LHCN-M2 (cell line): ENCODE measurements at regions not wholly inside any gene's neighbourhood (a gene's known extent, or its start where the extent isn't known, plus 50 kb on each side); places are given as distances from the start of the nearest gene placed in this dataset.
A peak's percentile ranks its signal among the peaks of the same experiment; 100 is the strongest.

ENCODE experiments used
- DNase-seq: peaks from one replicate; pipeline ENCODE4 v3.0.0-alpha.2; 2012; ENCODE audit warnings: low read depth

- no peak for DNase-seq
Observed at GRCh38 chrX:9312922-9313867, 151.7 kb upstream of the TBL1X start.

GRCh38 chrX:9315086-9315485 is 149.8 kb upstream of the TBL1X start:
- peak; percentile 72 for DNase-seq

GRCh38 chrX:9316096-9316495 is 148.8 kb upstream of the TBL1X start:
- no peak for DNase-seq

GRCh38 chrX:9317176-9317575 is 147.7 kb upstream of the TBL1X start:
- peak; percentile 44 for DNase-seq

GRCh38 chrX:9318213-9318612 is 146.6 kb upstream of the TBL1X start:
- no peak for DNase-seq

GRCh38 chrX:9318766-9319165 is 146.1 kb upstream of the TBL1X start:
- no peak for DNase-seq

- DNase-seq, result no peak
Observed at GRCh38 chrX:9320940-9321339, 143.9 kb upstream of the TBL1X start.

- DNase-seq, result no peak
Observed at GRCh38 chrX:9324676-9325075, 140.2 kb upstream of the TBL1X start.

- no peak for DNase-seq
Observed at GRCh38 chrX:9326369-9326768, 138.5 kb upstream of the TBL1X start.

- no peak for DNase-seq
Observed at GRCh38 chrX:9327086-9327746, 137.6 kb upstream of the TBL1X start.

GRCh38 chrX:9327747-9328145 is 137.1 kb upstream of the TBL1X start:
- DNase-seq, result peak; percentile 76

GRCh38 chrX:9329056-9329455 is 135.8 kb upstream of the TBL1X start:
- no peak for DNase-seq

- no peak for DNase-seq
Observed at GRCh38 chrX:9330249-9330982, 134.4 kb upstream of the TBL1X start.

GRCh38 chrX:9333873-9334560 is 130.8 kb upstream of the TBL1X start:
- no peak for DNase-seq

- no peak for DNase-seq
Observed at GRCh38 chrX:9335251-9335650, 129.6 kb upstream of the TBL1X start.

GRCh38 chrX:9336456-9336855 is 128.4 kb upstream of the TBL1X start:
- no peak for DNase-seq

GRCh38 chrX:9337046-9337445 is 127.8 kb upstream of the TBL1X start:
- DNase-seq, result no peak

- DNase-seq, result no peak
Observed at GRCh38 chrX:9338986-9339385, 125.9 kb upstream of the TBL1X start.

GRCh38 chrX:9339603-9340491 is 125.0 kb upstream of the TBL1X start:
- peak; percentile 59 for DNase-seq

GRCh38 chrX:9340598-9341290 is 124.1 kb upstream of the TBL1X start:
- peak; percentile 36 for DNase-seq
